ENCODE measurements at regions not wholly inside any gene's neighbourhood (a gene's known extent, or its start where the extent isn't known, plus 50 kb on each side); places are given as distances from the start of the nearest gene placed in this dataset.

GRCh38 chr18:68244786-68245185, 470.1 kb downstream of the TMX3 start:
- no peak overlapping the region for H3K27ac ChIP-seq
- TF ChIP-seq, protein P1, sequence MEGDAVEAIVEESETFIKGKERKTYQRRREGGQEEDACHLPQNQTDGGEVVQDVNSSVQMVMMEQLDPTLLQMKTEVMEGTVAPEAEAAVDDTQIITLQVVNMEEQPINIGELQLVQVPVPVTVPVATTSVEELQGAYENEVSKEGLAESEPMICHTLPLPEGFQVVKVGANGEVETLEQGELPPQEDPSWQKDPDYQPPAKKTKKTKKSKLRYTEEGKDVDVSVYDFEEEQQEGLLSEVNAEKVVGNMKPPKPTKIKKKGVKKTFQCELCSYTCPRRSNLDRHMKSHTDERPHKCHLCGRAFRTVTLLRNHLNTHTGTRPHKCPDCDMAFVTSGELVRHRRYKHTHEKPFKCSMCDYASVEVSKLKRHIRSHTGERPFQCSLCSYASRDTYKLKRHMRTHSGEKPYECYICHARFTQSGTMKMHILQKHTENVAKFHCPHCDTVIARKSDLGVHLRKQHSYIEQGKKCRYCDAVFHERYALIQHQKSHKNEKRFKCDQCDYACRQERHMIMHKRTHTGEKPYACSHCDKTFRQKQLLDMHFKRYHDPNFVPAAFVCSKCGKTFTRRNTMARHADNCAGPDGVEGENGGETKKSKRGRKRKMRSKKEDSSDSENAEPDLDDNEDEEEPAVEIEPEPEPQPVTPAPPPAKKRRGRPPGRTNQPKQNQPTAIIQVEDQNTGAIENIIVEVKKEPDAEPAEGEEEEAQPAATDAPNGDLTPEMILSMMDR (IDR thresholded peaks at IDR 0.05), result no peak
- no peaks in the 10 kb centered on the region for H3K4me1 ChIP-seq
- intact Hi-C loops (cut with DNase I; ENCODE audit: low total_unique reads), result no loop called here
- no peaks in the 10 kb centered on the region for H3K9me3 ChIP-seq
- H3K27me3 ChIP-seq, result no peaks in the 10 kb centered on the region
- H3K36me3 ChIP-seq, result no peaks in the 10 kb centered on the region
- H3K4me3 ChIP-seq, result no peak overlapping the region
- no peak for DNase-seq

DNA sequence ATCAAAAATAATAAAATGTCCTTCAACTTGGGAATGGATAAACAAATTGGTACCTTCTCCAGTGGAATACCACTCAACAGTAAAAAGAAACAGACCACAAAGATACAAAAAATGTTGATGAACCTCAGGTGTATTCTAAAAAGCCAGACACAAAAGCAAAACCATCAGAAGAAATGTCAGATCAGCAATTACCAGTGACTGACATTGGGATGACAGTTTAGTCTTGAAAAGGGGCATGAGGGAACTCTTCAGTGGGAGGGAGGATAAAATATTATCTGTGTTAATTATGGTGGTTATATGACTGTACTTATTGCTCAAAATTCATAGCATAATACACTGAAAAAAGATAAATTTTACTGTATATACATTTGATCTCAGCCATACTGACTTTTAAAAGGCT, 473.0 kb downstream of the TMX3 start:
- Histone ChIP-seq H3K27ac (no peak overlapping the region), H3K4me3 (no peak overlapping the region), H3K36me3 (no peaks in the 10 kb centered on the region), H3K9me3 (no peaks in the 10 kb centered on the region), H3K27me3 (no peaks in the 10 kb centered on the region), H3K4me1 (peaks cover 0 to 5% (median 0%) of the 10 kb centered on the region in 4 donors)
- no peak for DNase-seq
- intact Hi-C loops (cut with DNase I; ENCODE audit: low total_unique reads), result no loop called here
- TF ChIP-seq, protein P1 (IDR thresholded peaks at IDR 0.05), result no peak

DNA sequence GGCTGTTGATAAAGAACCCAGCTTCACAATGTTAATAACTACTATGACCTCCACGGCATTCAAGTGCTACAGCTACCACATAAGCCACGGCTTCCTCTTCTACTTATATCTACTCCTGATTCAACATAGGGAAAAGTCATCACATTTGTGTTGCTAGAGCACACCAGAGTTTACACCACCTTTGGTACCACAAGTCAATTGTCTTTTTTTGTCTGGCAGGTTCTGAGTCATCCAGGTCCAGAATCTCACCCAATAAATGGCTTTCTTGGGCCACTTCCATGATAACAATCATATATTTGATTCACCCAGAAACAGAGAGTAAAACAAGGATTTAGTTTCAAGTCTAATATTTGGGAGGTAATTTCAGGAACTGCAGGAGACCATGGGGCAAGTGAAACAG, 480.2 kb downstream of the TMX3 start:
- Histone ChIP-seq H3K9me3 (no peaks in the 10 kb centered on the region), H3K27ac (no peak overlapping the region), H3K4me3 (no peak overlapping the region), H3K27me3 (no peaks in the 10 kb centered on the region), H3K36me3 (no peaks in the 10 kb centered on the region), H3K4me1 (peaks cover 0 to 20% (median 0%) of the 10 kb centered on the region in 4 donors)
- TF ChIP-seq, protein P1 (IDR thresholded peaks at IDR 0.05), result no peak
- intact Hi-C loops (cut with DNase I; ENCODE audit: low total_unique reads), result no loop called here
- no peak for DNase-seq

GRCh38 chr18:68234131-68234530, 480.8 kb downstream of the TMX3 start:
- H3K27ac ChIP-seq, result no peak overlapping the region
- H3K4me3 ChIP-seq, result no peak overlapping the region
- H3K36me3 ChIP-seq, result no peaks in the 10 kb centered on the region
- no peak for DNase-seq
- TF ChIP-seq, protein P1 (IDR thresholded peaks at IDR 0.05), result no peak
- peaks cover 0 to 20% (median 0%) of the 10 kb centered on the region in 4 donors for H3K4me1 ChIP-seq
- H3K9me3 ChIP-seq, result no peaks in the 10 kb centered on the region
- intact Hi-C loops (cut with DNase I; ENCODE audit: low total_unique reads), result no loop called here
- H3K27me3 ChIP-seq, result no peaks in the 10 kb centered on the region

DNA sequence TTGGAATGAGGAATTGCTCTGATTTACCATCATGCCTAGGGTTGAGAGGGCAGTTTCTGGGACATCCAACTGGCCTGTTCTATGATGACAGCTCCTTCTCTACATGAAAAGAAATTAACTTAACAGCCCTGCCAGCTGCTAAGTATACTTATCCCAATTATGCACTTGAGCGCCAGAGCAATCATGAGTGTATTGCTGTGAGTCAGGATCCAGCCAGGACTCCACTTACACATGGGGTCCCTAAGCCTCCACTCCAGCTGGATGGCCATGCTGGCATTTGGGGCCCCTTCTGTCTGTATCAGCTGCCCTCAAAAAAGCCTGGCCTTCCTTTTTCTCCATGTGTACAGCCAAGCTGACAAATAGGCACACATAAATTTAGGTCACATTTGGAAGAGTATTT, 481.9 kb downstream of the TMX3 start:
- no peak for DNase-seq
- intact Hi-C loops (cut with DNase I; ENCODE audit: low total_unique reads), result no loop called here
- Histone ChIP-seq H3K4me3 (no peak overlapping the region), H3K27ac (no peak overlapping the region), H3K36me3 (no peaks in the 10 kb centered on the region), H3K4me1 (peaks cover 0 to 20% (median 0%) of the 10 kb centered on the region in 4 donors), H3K9me3 (no peaks in the 10 kb centered on the region), H3K27me3 (no peaks in the 10 kb centered on the region)
- TF ChIP-seq, protein P1 (IDR thresholded peaks at IDR 0.05), result no peak

GRCh38 chr18:68229351-68229750, 485.6 kb downstream of the TMX3 start:
- Histone ChIP-seq H3K36me3 (no peaks in the 10 kb centered on the region), H3K27ac (no peak overlapping the region), H3K27me3 (no peaks in the 10 kb centered on the region), H3K9me3 (no peaks in the 10 kb centered on the region), H3K4me3 (no peak overlapping the region), H3K4me1 (peaks cover 0 to 10% (median 0%) of the 10 kb centered on the region in 4 donors)
- TF ChIP-seq, protein P1 (IDR thresholded peaks at IDR 0.05), result no peak
- intact Hi-C loops (cut with DNase I; ENCODE audit: low total_unique reads), result no loop called here
- DNase-seq, result no peak
